Panc1 (cell line): ENCODE measurements at regions not wholly inside any gene's neighbourhood (a gene's known extent, or its start where the extent isn't known, plus 50 kb on each side); places are given as distances from the start of the nearest gene placed in this dataset.

ENCODE experiments used
- ATAC-seq: fragments of 200-7000 bp; cut with Tn5 transposase; 2 replicates; pipeline ENCODE4 v1.9.1; 2020; ENCODE audit warnings: mild to moderate bottlenecking, moderate library complexity
- BruUV-seq: library from RNA; stranded (reverse); fragments of 400-500 nt; replicated peaks from 2 replicates; lab custom pipeline; 2021; lab: Mats Ljungman, UMichigan
- CTCF ChIA-PET: fragments of 300-600 bp; sonication (Branson Sonifier 250); formaldehyde crosslinking; loops from one replicate; lab custom pipeline; 2022; ENCODE audit warnings: antibody characterized with exemption; lab: Charles Lee
- POLR2A ChIA-PET: fragments of 300-600 bp; sonication (Branson Sonifier 250); formaldehyde crosslinking; loops from one replicate; lab custom pipeline; 2022; ENCODE audit warnings: antibody characterized with exemption; lab: Charles Lee
- DNase-seq: peaks from one replicate; pipeline ENCODE4 v3.0.0-alpha.2; 2010; ENCODE audit warnings: low read depth, low spot score
- H3K27ac ChIP-seq: 2 replicates; pipeline ENCODE4 v1.5.1; 2011; ENCODE audit warnings: mild to moderate bottlenecking, low read length, inconsistent platforms
- H3K27me3 ChIP-seq: fragments of 200-500 bp; sonication (Bioruptor generic); 2 replicates; pipeline ENCODE4 v1.6.0; 2014; ENCODE audit warnings: low read length, inconsistent platforms; ENCODE audit not compliant: control insufficient read depth, insufficient read depth
- H3K36me3 ChIP-seq: fragments of 200-500 bp; sonication (Bioruptor generic); 2 replicates; pipeline ENCODE4 v1.5.1; 2014; ENCODE audit warnings: inconsistent platforms, mild to moderate bottlenecking, low read length, moderate library complexity; ENCODE audit not compliant: control insufficient read depth, insufficient read depth
- H3K4me1 ChIP-seq: 2 replicates; pipeline ENCODE4 v1.5.1; 2011; ENCODE audit warnings: inconsistent platforms, mild to moderate bottlenecking, low read length, moderate library complexity; ENCODE audit not compliant: control insufficient read depth, insufficient read depth
- H3K4me3 ChIP-seq, 2 experiments: 2 replicates each; pipeline ENCODE4 v1.5.1; 2011 to 2012; ENCODE audit warnings: low read depth in 2 of 2, low read length in 2 of 2, mild to moderate bottlenecking in 2 of 2, inconsistent platforms in 1 of 2, moderate library complexity in 1 of 2
- H3K9me3 ChIP-seq: fragments of 200-500 bp; sonication (Bioruptor generic); 2 replicates; pipeline ENCODE4 v1.5.1; 2014; ENCODE audit warnings: low read depth, mild to moderate bottlenecking, inconsistent platforms, low read length, moderate library complexity; ENCODE audit not compliant: control insufficient read depth, insufficient read depth
- POLR2AphosphoS5 ChIP-seq: IDR thresholded peaks from 2 replicates; pipeline ENCODE4 v1.6.1; 2012; ENCODE audit warnings: mild to moderate bottlenecking, low read depth, low read length, moderate library complexity
- SIN3A ChIP-seq: IDR thresholded peaks from 2 replicates; pipeline ENCODE4 v1.6.1; 2012; ENCODE audit warnings: low read depth, mild to moderate bottlenecking, low read length, moderate library complexity, borderline replicate concordance; ENCODE audit not compliant: insufficient read depth
- TCF7L2 ChIP-seq: IDR thresholded peaks from 2 replicates; pipeline ENCODE4 v1.6.1; 2011; ENCODE audit warnings: mild to moderate bottlenecking, low read depth, low read length, inconsistent platforms
- in situ Hi-C: cut with HindIII; loops from 2 replicates; pipeline ENCODE4 v1.10.0; 2016; ENCODE audit warnings: low sequenced_read_pairs, low pct_unique_long_range_greater_than_20kb
- intact Hi-C: fragments of 100-400 bp; cut with micrococcal nuclease; formaldehyde crosslinking; loops from one replicate; pipeline ENCODE4 v1.10.0; 2022; ENCODE audit not compliant: unreplicated experiment
- TF ChIP-seq, protein P1 (sequence below): fragments of 450-650 bp; IDR thresholded peaks from 2 replicates; pipeline ENCODE4 v1.5.1; 2017; ENCODE audit warnings: mild to moderate bottlenecking
- TF ChIP-seq, protein P2 (sequence below), 2 experiments: IDR thresholded peaks; 2 replicates each; pipeline ENCODE4 v1.6.1; 2011 to 2012; ENCODE audit warnings: low read depth in 2 of 2, control low read depth in 1 of 2, low read length in 1 of 2, mild to moderate bottlenecking in 1 of 2, moderate library complexity in 1 of 2; ENCODE audit not compliant: insufficient read depth in 1 of 2

DNA sequence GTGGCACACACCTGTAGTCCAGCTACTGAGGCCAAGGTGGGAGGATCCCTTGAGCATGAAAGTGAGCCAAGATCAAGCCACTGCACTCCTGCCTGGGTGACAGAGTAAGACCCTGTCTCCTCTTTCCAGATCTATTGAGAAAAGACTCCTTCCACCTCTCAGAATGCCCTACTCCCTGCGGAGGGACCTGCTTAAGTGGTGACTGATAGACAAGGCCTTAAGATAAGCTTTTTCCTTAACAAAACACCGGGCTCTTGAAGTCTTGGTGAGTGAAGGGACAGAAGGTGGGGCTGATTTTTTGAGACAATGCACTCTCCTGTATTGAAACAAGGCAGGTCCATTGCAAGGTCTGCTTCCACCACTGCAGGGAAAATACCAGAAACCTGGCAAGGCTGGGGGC lies 338.4 kb upstream of the FRG2C start:
- in situ Hi-C loops (no loop called here), intact Hi-C loops (no loop called here)
- DNase-seq, result no peak
- Histone ChIP-seq H3K27ac (no peak overlapping the region), H3K36me3 (no peaks in the 10 kb centered on the region), H3K4me3 (no peak overlapping the region), H3K27me3 (no peaks in the 10 kb centered on the region; the same call in 1 of the 2 replicates), H3K9me3 (no peaks in the 10 kb centered on the region), H3K4me1 (no peaks in the 10 kb centered on the region)
- BruUV-seq, result no TSS peak
- CTCF ChIA-PET, result no interaction called here
- TF ChIP-seq, protein P1, sequence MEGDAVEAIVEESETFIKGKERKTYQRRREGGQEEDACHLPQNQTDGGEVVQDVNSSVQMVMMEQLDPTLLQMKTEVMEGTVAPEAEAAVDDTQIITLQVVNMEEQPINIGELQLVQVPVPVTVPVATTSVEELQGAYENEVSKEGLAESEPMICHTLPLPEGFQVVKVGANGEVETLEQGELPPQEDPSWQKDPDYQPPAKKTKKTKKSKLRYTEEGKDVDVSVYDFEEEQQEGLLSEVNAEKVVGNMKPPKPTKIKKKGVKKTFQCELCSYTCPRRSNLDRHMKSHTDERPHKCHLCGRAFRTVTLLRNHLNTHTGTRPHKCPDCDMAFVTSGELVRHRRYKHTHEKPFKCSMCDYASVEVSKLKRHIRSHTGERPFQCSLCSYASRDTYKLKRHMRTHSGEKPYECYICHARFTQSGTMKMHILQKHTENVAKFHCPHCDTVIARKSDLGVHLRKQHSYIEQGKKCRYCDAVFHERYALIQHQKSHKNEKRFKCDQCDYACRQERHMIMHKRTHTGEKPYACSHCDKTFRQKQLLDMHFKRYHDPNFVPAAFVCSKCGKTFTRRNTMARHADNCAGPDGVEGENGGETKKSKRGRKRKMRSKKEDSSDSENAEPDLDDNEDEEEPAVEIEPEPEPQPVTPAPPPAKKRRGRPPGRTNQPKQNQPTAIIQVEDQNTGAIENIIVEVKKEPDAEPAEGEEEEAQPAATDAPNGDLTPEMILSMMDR, result no peak
- TF ChIP-seq, protein P2, sequence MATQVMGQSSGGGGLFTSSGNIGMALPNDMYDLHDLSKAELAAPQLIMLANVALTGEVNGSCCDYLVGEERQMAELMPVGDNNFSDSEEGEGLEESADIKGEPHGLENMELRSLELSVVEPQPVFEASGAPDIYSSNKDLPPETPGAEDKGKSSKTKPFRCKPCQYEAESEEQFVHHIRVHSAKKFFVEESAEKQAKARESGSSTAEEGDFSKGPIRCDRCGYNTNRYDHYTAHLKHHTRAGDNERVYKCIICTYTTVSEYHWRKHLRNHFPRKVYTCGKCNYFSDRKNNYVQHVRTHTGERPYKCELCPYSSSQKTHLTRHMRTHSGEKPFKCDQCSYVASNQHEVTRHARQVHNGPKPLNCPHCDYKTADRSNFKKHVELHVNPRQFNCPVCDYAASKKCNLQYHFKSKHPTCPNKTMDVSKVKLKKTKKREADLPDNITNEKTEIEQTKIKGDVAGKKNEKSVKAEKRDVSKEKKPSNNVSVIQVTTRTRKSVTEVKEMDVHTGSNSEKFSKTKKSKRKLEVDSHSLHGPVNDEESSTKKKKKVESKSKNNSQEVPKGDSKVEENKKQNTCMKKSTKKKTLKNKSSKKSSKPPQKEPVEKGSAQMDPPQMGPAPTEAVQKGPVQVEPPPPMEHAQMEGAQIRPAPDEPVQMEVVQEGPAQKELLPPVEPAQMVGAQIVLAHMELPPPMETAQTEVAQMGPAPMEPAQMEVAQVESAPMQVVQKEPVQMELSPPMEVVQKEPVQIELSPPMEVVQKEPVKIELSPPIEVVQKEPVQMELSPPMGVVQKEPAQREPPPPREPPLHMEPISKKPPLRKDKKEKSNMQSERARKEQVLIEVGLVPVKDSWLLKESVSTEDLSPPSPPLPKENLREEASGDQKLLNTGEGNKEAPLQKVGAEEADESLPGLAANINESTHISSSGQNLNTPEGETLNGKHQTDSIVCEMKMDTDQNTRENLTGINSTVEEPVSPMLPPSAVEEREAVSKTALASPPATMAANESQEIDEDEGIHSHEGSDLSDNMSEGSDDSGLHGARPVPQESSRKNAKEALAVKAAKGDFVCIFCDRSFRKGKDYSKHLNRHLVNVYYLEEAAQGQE (IDR thresholded peaks at IDR 0.05; ENCODE audit: insufficient read depth in 1 of 2, low read depth in 2 of 2, low read length in 1 of 2), result no peak
- TF ChIP-seq POLR2AphosphoS5 (no peak), TCF7L2 (no peak), SIN3A (no peak)
- ATAC-seq, result no peak
- POLR2A ChIA-PET, result no interaction called here

DNA sequence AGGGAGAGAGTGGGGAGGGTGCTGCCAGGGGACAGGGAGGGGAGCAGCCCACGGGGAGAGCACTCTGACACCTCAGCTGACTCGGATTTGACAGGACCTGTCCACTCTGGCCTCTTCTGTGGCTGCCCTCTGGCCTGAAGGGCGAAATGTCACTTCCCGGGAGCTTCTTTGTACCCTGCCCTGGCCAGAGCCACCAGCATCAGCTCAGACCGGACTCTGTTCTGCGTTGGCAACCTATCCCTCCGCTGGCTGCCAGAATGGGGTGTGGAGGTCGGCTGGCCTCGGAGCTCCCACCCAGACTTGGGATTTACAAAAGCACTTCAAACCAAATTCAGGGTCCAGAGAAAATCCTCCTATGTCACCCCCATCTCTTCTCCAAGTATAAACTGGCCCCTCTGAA lies 336.7 kb upstream of the FRG2C start:
- in situ Hi-C loops, result no loop called here
- H3K4me3 ChIP-seq, result no peak overlapping the region
- intact Hi-C loops, result no loop called here
- no TSS peak for BruUV-seq
- POLR2A ChIA-PET, result no interaction called here
- TF ChIP-seq POLR2AphosphoS5 (no peak), SIN3A (no peak), TCF7L2 (no peak)
- TF ChIP-seq, protein P1, result no peak
- TF ChIP-seq, protein P2 (IDR thresholded peaks at IDR 0.05; ENCODE audit: insufficient read depth in 1 of 2, low read depth in 2 of 2, low read length in 1 of 2), result no peak
- H3K4me1 ChIP-seq, result no peaks in the 10 kb centered on the region
- ATAC-seq (no peak), DNase-seq (no peak)
- no peaks in the 10 kb centered on the region for H3K9me3 ChIP-seq
- no peaks in the 10 kb centered on the region for H3K36me3 ChIP-seq
- no peak overlapping the region for H3K27ac ChIP-seq
- CTCF ChIA-PET, result no interaction called here
- no peaks in the 10 kb centered on the region; the same call in 1 of the 2 replicates for H3K27me3 ChIP-seq
